Hepatocyte (in vitro differentiated cells): ENCODE measurements at regions not wholly inside any gene's neighbourhood (a gene's known extent, or its start where the extent isn't known, plus 50 kb on each side); places are given as distances from the start of the nearest gene placed in this dataset.

Source experiments
- DNase-seq: peaks from one replicate; pipeline ENCODE4 v3.0.0-alpha.2; 2016; ENCODE audit warnings: low spot score
- H2AFZ ChIP-seq: fragments of 200-600 bp; sonication (generic); 2 replicates; pipeline ENCODE4 v1.6.0; 2016; ENCODE audit warnings: antibody characterized with exemption, mild to moderate bottlenecking
- H3K27ac ChIP-seq: fragments of 200-600 bp; sonication (generic); 2 replicates; pipeline ENCODE4 v1.5.1; 2016; ENCODE audit warnings: mild to moderate bottlenecking
- H3K27me3 ChIP-seq: fragments of 200-600 bp; sonication (generic); 2 replicates; pipeline ENCODE4 v1.6.1; 2016
- H3K36me3 ChIP-seq: fragments of 200-600 bp; sonication (generic); replicated peaks from 2 replicates; pipeline ENCODE4 v1.5.1; 2016; ENCODE audit warnings: low read depth; ENCODE audit not compliant: insufficient read depth
- H3K4me1 ChIP-seq: fragments of 200-600 bp; sonication (generic); 2 replicates; pipeline ENCODE4 v1.5.1; 2016; ENCODE audit warnings: mild to moderate bottlenecking, moderate library complexity; ENCODE audit not compliant: insufficient read depth
- H3K4me2 ChIP-seq: fragments of 200-600 bp; sonication (generic); 2 replicates; pipeline ENCODE4 v1.6.0; 2016
- H3K4me3 ChIP-seq: fragments of 200-600 bp; sonication (generic); 2 replicates; pipeline ENCODE4 v1.5.1; 2016; ENCODE audit warnings: mild to moderate bottlenecking
- H3K79me2 ChIP-seq: fragments of 200-600 bp; sonication (generic); 2 replicates; pipeline ENCODE4 v1.6.0; 2017; ENCODE audit warnings: mild to moderate bottlenecking
- H3K9me2 ChIP-seq: fragments of 200-600 bp; sonication (generic); replicated peaks from 2 replicates; pipeline ENCODE4 v1.6.0; 2017; ENCODE audit warnings: mild to moderate bottlenecking; ENCODE audit not compliant: insufficient read depth
- H3K9me3 ChIP-seq: fragments of 200-600 bp; sonication (generic); 2 replicates; pipeline ENCODE4 v1.5.1; 2016; ENCODE audit warnings: low read depth, mild to moderate bottlenecking
- H4K20me1 ChIP-seq: fragments of 200-600 bp; sonication (generic); 2 replicates; pipeline ENCODE4 v1.6.0; 2016; ENCODE audit warnings: mild to moderate bottlenecking; ENCODE audit not compliant: insufficient read depth, poor library complexity, severe bottlenecking
- CTCF ChIP-seq: fragments of 200-600 bp; sonication (generic); IDR thresholded peaks from 2 replicates; pipeline ENCODE4 v1.5.1; 2016; ENCODE audit warnings: antibody characterized with exemption, mild to moderate bottlenecking; ENCODE audit not compliant: poor library complexity
- EZH2 ChIP-seq: fragments of 200-600 bp; sonication (generic); IDR thresholded peaks from 2 replicates; pipeline ENCODE4 v1.6.1; 2016; ENCODE audit warnings: antibody characterized with exemption, mild to moderate bottlenecking, borderline replicate concordance
- EZH2phosphoT487 ChIP-seq: fragments of 200-600 bp; sonication (generic); IDR thresholded peaks from one replicate; pipeline ENCODE4 v1.6.1; 2018; ENCODE audit warnings: antibody characterized with exemption, mild to moderate bottlenecking, low read depth, moderate library complexity; ENCODE audit not compliant: unreplicated experiment, severe bottlenecking
- WGBS: methylation state at CpG from one replicate; pipeline ENCODE4 v1.1.6; 2016; ENCODE audit warnings: low lambda C conversion rate; ENCODE audit errors: missing lambda C conversion rate; 5-methylcytosine and 5-hydroxymethylcytosine counted together

- Histone ChIP-seq H3K27me3 (no peaks in the 10 kb centered on the region), H3K4me1 (no peaks in the 10 kb centered on the region), H3K9me2 (no peaks in the 10 kb centered on the region), H3K4me2 (no peak overlapping the region), H4K20me1 (no peaks in the 10 kb centered on the region), H3K4me3 (no peak overlapping the region), H3K27ac (no peak overlapping the region), H3K36me3 (no peaks in the 10 kb centered on the region), H2AFZ (no peak overlapping the region), H3K9me3 (no peaks in the 10 kb centered on the region), H3K79me2 (no peaks in the 10 kb centered on the region)
- WGBS: 88% methylated on average over 4 of the region's 4 CpGs
- TF ChIP-seq CTCF (no peak), EZH2phosphoT487 (no peak), EZH2 (no peak)
- DNase-seq: no peak
Measured at GRCh38 chr10:84029840-84030239, 109.5 kb upstream of the GHITM start.

DNA sequence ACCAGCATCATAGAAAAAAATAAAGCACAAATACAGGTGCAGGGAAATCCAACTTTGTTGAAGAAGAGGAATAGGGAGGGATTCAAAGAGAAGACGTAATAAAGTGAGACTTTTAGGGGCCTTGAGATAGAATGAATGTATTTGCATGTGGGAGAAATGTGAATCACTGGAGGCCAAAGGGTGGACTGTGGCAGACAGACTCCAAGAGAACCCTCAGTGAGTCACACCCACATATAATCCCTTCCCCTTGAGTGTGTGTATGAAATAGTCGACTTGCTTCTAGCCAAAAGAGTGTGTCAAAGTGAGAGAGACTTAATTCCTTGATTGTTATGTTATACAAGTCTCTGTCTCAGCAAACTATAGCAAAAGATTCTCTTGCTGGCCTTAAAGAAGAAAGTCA lies 101.3 kb upstream of the GHITM start:
- no peaks in the 10 kb centered on the region for H3K4me1 ChIP-seq
- no peaks in the 10 kb centered on the region for H3K36me3 ChIP-seq
- DNase-seq: no peak
- H4K20me1 ChIP-seq: no peaks in the 10 kb centered on the region
- H3K79me2 ChIP-seq: no peaks in the 10 kb centered on the region
- H2AFZ ChIP-seq: no peak overlapping the region
- H3K4me3 ChIP-seq: no peak overlapping the region
- H3K27me3 ChIP-seq: no peaks in the 10 kb centered on the region
- WGBS: 66% methylated on average over 2 of the region's 2 CpGs
- H3K27ac ChIP-seq: no peak overlapping the region
- H3K4me2 ChIP-seq: no peak overlapping the region
- H3K9me3 ChIP-seq: no peaks in the 10 kb centered on the region
- no peaks in the 10 kb centered on the region for H3K9me2 ChIP-seq
- no peak for TF ChIP-seq CTCF
- TF ChIP-seq EZH2: no peak
- no peak for TF ChIP-seq EZH2phosphoT487

DNA sequence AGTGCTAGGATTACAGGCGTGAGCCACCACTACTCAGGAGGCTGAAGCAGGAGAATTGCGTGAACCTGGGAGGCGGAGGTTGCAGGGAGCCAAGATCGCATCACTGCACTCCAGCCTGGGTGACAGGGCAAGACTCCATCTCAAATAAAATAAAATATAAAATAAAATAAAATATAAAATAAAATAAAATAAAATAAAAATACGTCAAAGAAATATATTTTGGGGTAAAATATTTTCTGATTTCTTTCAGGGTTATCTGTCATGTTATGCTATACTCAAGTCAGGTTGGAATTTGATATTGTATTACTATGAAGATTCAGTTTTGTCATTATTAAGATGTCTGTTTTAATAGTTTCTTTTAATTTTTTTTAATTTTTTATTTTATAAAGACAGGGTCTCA lies 99.4 kb upstream of the GHITM start:
- H3K9me3 ChIP-seq: no peaks in the 10 kb centered on the region
- H3K79me2 ChIP-seq: no peaks in the 10 kb centered on the region
- no peaks in the 10 kb centered on the region for H3K9me2 ChIP-seq
- no peak overlapping the region for H2AFZ ChIP-seq
- no peak overlapping the region for H3K4me2 ChIP-seq
- no peaks in the 10 kb centered on the region for H3K4me1 ChIP-seq
- DNase-seq: no peak
- no peak overlapping the region for H3K4me3 ChIP-seq
- H3K36me3 ChIP-seq: no peaks in the 10 kb centered on the region
- H3K27me3 ChIP-seq: no peaks in the 10 kb centered on the region
- WGBS: 77% methylated on average over 5 of the region's 5 CpGs
- TF ChIP-seq EZH2phosphoT487 (no peak), CTCF (no peak)
- H3K27ac ChIP-seq: no peak overlapping the region
- no peaks in the 10 kb centered on the region for H4K20me1 ChIP-seq
